HuH-7.5 (cell line): ENCODE measurements at regions not wholly inside any gene's neighbourhood (a gene's known extent, or its start where the extent isn't known, plus 50 kb on each side); places are given as distances from the start of the nearest gene placed in this dataset.
"Not testable (repeated sequence)": the region's sequence is repeated elsewhere in the genome, so short reads cannot be mapped to it uniquely, and the experiment has no call there.

ENCODE experiments used
- DNase-seq: peaks from one replicate; pipeline ENCODE4 v3.0.0; 2011; ENCODE audit warnings: low spot score

- no peak for DNase-seq
Measured at GRCh38 chr5:6076341-6077239, 301.8 kb downstream of the MED10 start.

- not testable (repeated sequence) for DNase-seq
Measured at GRCh38 chr5:6072488-6072887, 305.9 kb downstream of the MED10 start.

GRCh38 chr5:6069496-6070185, 308.7 kb downstream of the MED10 start:
- DNase-seq: no peak

GRCh38 chr5:6066016-6066415, 312.3 kb downstream of the MED10 start:
- DNase-seq: no peak

- DNase-seq: no peak
Measured at GRCh38 chr5:6059137-6059800, 319.1 kb downstream of the MED10 start.

GRCh38 chr5:6058055-6058715, 320.2 kb downstream of the MED10 start:
- no peak for DNase-seq

GRCh38 chr5:6056280-6056679, 322.1 kb downstream of the MED10 start:
- DNase-seq: no peak

- no peak for DNase-seq
Measured at GRCh38 chr5:6049662-6050061, 328.7 kb downstream of the MED10 start.

GRCh38 chr5:6048746-6049145, 329.6 kb downstream of the MED10 start:
- DNase-seq: no peak

GRCh38 chr5:6046296-6046967, 331.9 kb downstream of the MED10 start:
- no peak for DNase-seq

GRCh38 chr5:6043491-6044310, 334.6 kb downstream of the MED10 start:
- DNase-seq: no peak

- DNase-seq: no peak
Measured at GRCh38 chr5:6041977-6042550, 336.3 kb downstream of the MED10 start.

- DNase-seq: no peak
Measured at GRCh38 chr5:6039111-6039510, 339.2 kb downstream of the MED10 start.

GRCh38 chr5:6036006-6036405, 342.3 kb downstream of the MED10 start:
- DNase-seq: no peak

GRCh38 chr5:6029811-6030271, 348.5 kb downstream of the MED10 start:
- DNase-seq: no peak

GRCh38 chr5:6026766-6027406, 351.5 kb downstream of the MED10 start:
- no peak for DNase-seq

- DNase-seq: no peak
Measured at GRCh38 chr5:6019612-6020011, 358.7 kb downstream of the MED10 start.

GRCh38 chr5:6013506-6013905, 364.8 kb downstream of the MED10 start:
- no peak for DNase-seq

GRCh38 chr5:6011199-6011598, 367.1 kb downstream of the MED10 start:
- DNase-seq: no peak

GRCh38 chr5:6006838-6007314, 371.5 kb downstream of the MED10 start:
- DNase-seq: no peak
